ENCODE measurements at regions not wholly inside any gene's neighbourhood (a gene's known extent, or its start where the extent isn't known, plus 50 kb on each side); places are given as distances from the start of the nearest gene placed in this dataset.

GRCh38 chr5:164649266-164649665 is 1143.8 kb downstream of the MAT2B start:
- no peak for DNase-seq
- H3K27ac Mint-ChIP-seq: no peak overlapping the region
- H3K4me1 Mint-ChIP-seq: peaks cover 0 to 3% (median 0%) of the 10 kb centered on the region in 4 donors
- Histone ChIP-seq H3K27me3 (ENCODE audit: control insufficient read depth, insufficient read depth, low read length) (no peaks in the 10 kb centered on the region), H3K27ac (ENCODE audit: insufficient read depth, low read length, poor library complexity, severe bottlenecking) (no peak overlapping the region), H3K9me3 (ENCODE audit: control insufficient read depth in 2 of 2, low read length in 2 of 2) (peaks cover 2 to 4% of the 10 kb centered on the region in 2 experiments), H3K4me1 (ENCODE audit: control insufficient read depth, insufficient read depth, low read length, poor library complexity, severe bottlenecking) (no peaks in the 10 kb centered on the region), H3K4me3 (ENCODE audit: low read depth, low read length) (no peak overlapping the region), H3K36me3 (ENCODE audit: control insufficient read depth, insufficient read depth, low read length) (no peaks in the 10 kb centered on the region)
- H3K36me3 Mint-ChIP-seq: no peaks in the 10 kb centered on the region
- ATAC-seq (ENCODE audit: low read depth in 2 of 2): no peak
- peaks cover 2 to 15% (median 7%) of the 10 kb centered on the region in 7 donors for H3K9me3 Mint-ChIP-seq
- peak overlapping the region in 1 of 4 donors; percentile 21 for H3K4me3 Mint-ChIP-seq
- no peaks in the 10 kb centered on the region for H3K27me3 Mint-ChIP-seq

GRCh38 chr5:164650427-164650826 is 1145.0 kb downstream of the MAT2B start:
- Mint-ChIP-seq H3K9me3 (peaks cover 2 to 16% (median 12%) of the 10 kb centered on the region in 7 donors), H3K4me1 (peaks cover 0 to 4% (median 0%) of the 10 kb centered on the region in 4 donors), H3K36me3 (no peaks in the 10 kb centered on the region), H3K27me3 (no peaks in the 10 kb centered on the region), H3K4me3 (no peak overlapping the region), H3K27ac (no peak overlapping the region)
- no peak for DNase-seq
- Histone ChIP-seq H3K4me3 (ENCODE audit: low read depth, low read length) (no peak overlapping the region), H3K9me3 (ENCODE audit: control insufficient read depth in 2 of 2, low read length in 2 of 2) (peaks cover 2 to 4% of the 10 kb centered on the region in 2 experiments), H3K36me3 (ENCODE audit: control insufficient read depth, insufficient read depth, low read length) (no peaks in the 10 kb centered on the region), H3K27me3 (ENCODE audit: control insufficient read depth, insufficient read depth, low read length) (no peaks in the 10 kb centered on the region), H3K27ac (ENCODE audit: insufficient read depth, low read length, poor library complexity, severe bottlenecking) (no peak overlapping the region), H3K4me1 (ENCODE audit: control insufficient read depth, insufficient read depth, low read length, poor library complexity, severe bottlenecking) (no peaks in the 10 kb centered on the region)
- no peak for ATAC-seq (ENCODE audit: low read depth in 2 of 2)

- H3K27me3 ChIP-seq (ENCODE audit: control insufficient read depth, insufficient read depth, low read length): no peaks in the 10 kb centered on the region
- H3K36me3 Mint-ChIP-seq: no peaks in the 10 kb centered on the region
- DNase-seq (no peak), ATAC-seq (ENCODE audit: low read depth in 2 of 2) (no peak)
- H3K9me3 ChIP-seq (ENCODE audit: control insufficient read depth in 2 of 2, low read length in 2 of 2): peaks cover 2 to 4% of the 10 kb centered on the region in 2 experiments
- H3K9me3 Mint-ChIP-seq: peaks cover 2 to 16% (median 12%) of the 10 kb centered on the region in 7 donors
- no peak overlapping the region for H3K27ac ChIP-seq (ENCODE audit: insufficient read depth, low read length, poor library complexity, severe bottlenecking)
- no peak overlapping the region for H3K4me3 ChIP-seq (ENCODE audit: low read depth, low read length)
- H3K4me1 Mint-ChIP-seq: peaks cover 0 to 4% (median 0%) of the 10 kb centered on the region in 4 donors
- no peak overlapping the region for H3K27ac Mint-ChIP-seq
- no peaks in the 10 kb centered on the region for H3K4me1 ChIP-seq (ENCODE audit: control insufficient read depth, insufficient read depth, low read length, poor library complexity, severe bottlenecking)
- H3K27me3 Mint-ChIP-seq: no peaks in the 10 kb centered on the region
- no peaks in the 10 kb centered on the region for H3K36me3 ChIP-seq (ENCODE audit: control insufficient read depth, insufficient read depth, low read length)
- peak overlapping the region in 1 of 4 donors; percentile 61 for H3K4me3 Mint-ChIP-seq
Observed at GRCh38 chr5:164651546-164652275, 1146.3 kb downstream of the MAT2B start.

- Histone ChIP-seq H3K9me3 (ENCODE audit: control insufficient read depth in 2 of 2, low read length in 2 of 2) (peaks cover 2 to 4% of the 10 kb centered on the region in 2 experiments), H3K4me3 (ENCODE audit: low read depth, low read length) (no peak overlapping the region), H3K36me3 (ENCODE audit: control insufficient read depth, insufficient read depth, low read length) (no peaks in the 10 kb centered on the region), H3K4me1 (ENCODE audit: control insufficient read depth, insufficient read depth, low read length, poor library complexity, severe bottlenecking) (no peaks in the 10 kb centered on the region), H3K27me3 (ENCODE audit: control insufficient read depth, insufficient read depth, low read length) (no peaks in the 10 kb centered on the region), H3K27ac (ENCODE audit: insufficient read depth, low read length, poor library complexity, severe bottlenecking) (no peak overlapping the region)
- no peak overlapping the region for H3K4me3 Mint-ChIP-seq
- no peak for DNase-seq
- ATAC-seq (ENCODE audit: low read depth in 2 of 2): no peak
- peaks cover 0 to 4% (median 0%) of the 10 kb centered on the region in 4 donors for H3K4me1 Mint-ChIP-seq
- no peaks in the 10 kb centered on the region for H3K36me3 Mint-ChIP-seq
- H3K9me3 Mint-ChIP-seq: peaks cover 2 to 16% (median 12%) of the 10 kb centered on the region in 7 donors
- H3K27ac Mint-ChIP-seq: no peak overlapping the region
- no peaks in the 10 kb centered on the region for H3K27me3 Mint-ChIP-seq
Observed at GRCh38 chr5:164652276-164652660, 1146.8 kb downstream of the MAT2B start.

GRCh38 chr5:164663198-164663989 is 1158.0 kb downstream of the MAT2B start:
- Mint-ChIP-seq H3K27me3 (no peaks in the 10 kb centered on the region), H3K4me3 (no peak overlapping the region), H3K36me3 (no peaks in the 10 kb centered on the region), H3K9me3 (peaks cover 0 to 7% (median 2%) of the 10 kb centered on the region in 7 donors), H3K27ac (no peak overlapping the region), H3K4me1 (no peaks in the 10 kb centered on the region)
- Histone ChIP-seq H3K4me3 (ENCODE audit: low read depth, low read length) (no peak overlapping the region), H3K27ac (ENCODE audit: insufficient read depth, low read length, poor library complexity, severe bottlenecking) (no peak overlapping the region), H3K4me1 (ENCODE audit: control insufficient read depth, insufficient read depth, low read length, poor library complexity, severe bottlenecking) (no peaks in the 10 kb centered on the region), H3K9me3 (ENCODE audit: control insufficient read depth in 2 of 2, low read length in 2 of 2) (no peaks in the 10 kb centered on the region), H3K36me3 (ENCODE audit: control insufficient read depth, insufficient read depth, low read length) (no peaks in the 10 kb centered on the region), H3K27me3 (ENCODE audit: control insufficient read depth, insufficient read depth, low read length) (no peaks in the 10 kb centered on the region)
- DNase-seq (no peak), ATAC-seq (ENCODE audit: low read depth in 2 of 2) (no peak)

GRCh38 chr5:164671640-164672039 is 1166.2 kb downstream of the MAT2B start:
- ATAC-seq (ENCODE audit: low read depth in 2 of 2) (no peak), DNase-seq (no peak)
- Histone ChIP-seq H3K9me3 (ENCODE audit: control insufficient read depth in 2 of 2, low read length in 2 of 2) (no peaks in the 10 kb centered on the region), H3K4me1 (ENCODE audit: control insufficient read depth, insufficient read depth, low read length, poor library complexity, severe bottlenecking) (no peaks in the 10 kb centered on the region), H3K36me3 (ENCODE audit: control insufficient read depth, insufficient read depth, low read length) (no peaks in the 10 kb centered on the region), H3K27ac (ENCODE audit: insufficient read depth, low read length, poor library complexity, severe bottlenecking) (no peak overlapping the region), H3K27me3 (ENCODE audit: control insufficient read depth, insufficient read depth, low read length) (no peaks in the 10 kb centered on the region), H3K4me3 (ENCODE audit: low read depth, low read length) (no peak overlapping the region)
- Mint-ChIP-seq H3K4me3 (no peak overlapping the region), H3K27ac (no peak overlapping the region), H3K27me3 (no peaks in the 10 kb centered on the region), H3K4me1 (no peaks in the 10 kb centered on the region), H3K9me3 (peaks cover 0 to 10% (median 3%) of the 10 kb centered on the region in 7 donors), H3K36me3 (no peaks in the 10 kb centered on the region)

GRCh38 chr5:164672205-164672604 is 1166.8 kb downstream of the MAT2B start:
- H3K27ac Mint-ChIP-seq: no peak overlapping the region

More at GRCh38 chr5:164672205-164672604, 1166.8 kb downstream of the MAT2B start:
- Histone ChIP-seq H3K4me1 (ENCODE audit: control insufficient read depth, insufficient read depth, low read length, poor library complexity, severe bottlenecking) (no peaks in the 10 kb centered on the region), H3K4me3 (ENCODE audit: low read depth, low read length) (no peak overlapping the region), H3K36me3 (ENCODE audit: control insufficient read depth, insufficient read depth, low read length) (no peaks in the 10 kb centered on the region), H3K9me3 (ENCODE audit: control insufficient read depth in 2 of 2, low read length in 2 of 2) (no peaks in the 10 kb centered on the region), H3K27me3 (ENCODE audit: control insufficient read depth, insufficient read depth, low read length) (no peaks in the 10 kb centered on the region), H3K27ac (ENCODE audit: insufficient read depth, low read length, poor library complexity, severe bottlenecking) (no peak overlapping the region)
- no peaks in the 10 kb centered on the region for H3K4me1 Mint-ChIP-seq
- no peak overlapping the region for H3K4me3 Mint-ChIP-seq
- no peaks in the 10 kb centered on the region for H3K27me3 Mint-ChIP-seq
- no peaks in the 10 kb centered on the region for H3K36me3 Mint-ChIP-seq
- ATAC-seq (ENCODE audit: low read depth in 2 of 2) (no peak), DNase-seq (no peak)
- H3K9me3 Mint-ChIP-seq: peaks cover 0 to 10% (median 3%) of the 10 kb centered on the region in 7 donors
